ENCODE measurements at regions not wholly inside any gene's neighbourhood (a gene's known extent, or its start where the extent isn't known, plus 50 kb on each side); places are given as distances from the start of the nearest gene placed in this dataset.
"Not testable (repeated sequence)": the region's sequence is repeated elsewhere in the genome, so short reads cannot be mapped to it uniquely, and the experiment has no call there.

DNA sequence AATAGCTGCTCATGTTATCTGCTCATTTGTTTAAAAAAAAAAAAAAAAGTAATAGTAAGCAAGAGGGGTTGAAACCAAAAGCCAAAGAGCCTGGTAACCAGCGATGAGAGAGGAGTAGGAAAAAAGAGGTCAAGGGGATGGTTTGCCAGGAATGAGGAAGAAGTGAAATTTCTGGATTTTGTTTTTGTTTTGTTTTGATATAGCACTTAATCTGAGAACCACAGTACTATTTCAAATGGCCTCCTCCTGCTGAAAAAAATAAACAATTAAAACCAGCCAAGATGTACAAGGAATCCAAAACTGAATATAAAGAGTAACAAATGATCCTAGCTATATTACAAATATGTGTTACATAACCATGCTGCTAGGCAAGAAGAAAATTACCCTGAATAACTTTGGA, 213.1 kb downstream of the FGFR2 start:
- no peaks in the 10 kb centered on the region for H3K4me1 ChIP-seq
- H3K4me3 ChIP-seq: no peak overlapping the region
- H3K36me3 ChIP-seq: no peaks in the 10 kb centered on the region
- H3K27ac ChIP-seq: no peak overlapping the region
- no peaks in the 10 kb centered on the region for H3K9me3 ChIP-seq
- TF ChIP-seq, protein P1, sequence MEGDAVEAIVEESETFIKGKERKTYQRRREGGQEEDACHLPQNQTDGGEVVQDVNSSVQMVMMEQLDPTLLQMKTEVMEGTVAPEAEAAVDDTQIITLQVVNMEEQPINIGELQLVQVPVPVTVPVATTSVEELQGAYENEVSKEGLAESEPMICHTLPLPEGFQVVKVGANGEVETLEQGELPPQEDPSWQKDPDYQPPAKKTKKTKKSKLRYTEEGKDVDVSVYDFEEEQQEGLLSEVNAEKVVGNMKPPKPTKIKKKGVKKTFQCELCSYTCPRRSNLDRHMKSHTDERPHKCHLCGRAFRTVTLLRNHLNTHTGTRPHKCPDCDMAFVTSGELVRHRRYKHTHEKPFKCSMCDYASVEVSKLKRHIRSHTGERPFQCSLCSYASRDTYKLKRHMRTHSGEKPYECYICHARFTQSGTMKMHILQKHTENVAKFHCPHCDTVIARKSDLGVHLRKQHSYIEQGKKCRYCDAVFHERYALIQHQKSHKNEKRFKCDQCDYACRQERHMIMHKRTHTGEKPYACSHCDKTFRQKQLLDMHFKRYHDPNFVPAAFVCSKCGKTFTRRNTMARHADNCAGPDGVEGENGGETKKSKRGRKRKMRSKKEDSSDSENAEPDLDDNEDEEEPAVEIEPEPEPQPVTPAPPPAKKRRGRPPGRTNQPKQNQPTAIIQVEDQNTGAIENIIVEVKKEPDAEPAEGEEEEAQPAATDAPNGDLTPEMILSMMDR (IDR thresholded peaks at IDR 0.05 in 4 of 5, conservative IDR thresholded peaks at IDR 0.05 in 1 of 5): no peak
- TF ChIP-seq POLR2A (IDR thresholded peaks at IDR 0.05): no peak
- in situ Hi-C loops (cut with MboI; ENCODE audit: low sequenced_read_pairs in 4 of 4): no loop called here
- DNase-seq (no peak), ATAC-seq (no peak)
- intact Hi-C loops (cut with DNase I; ENCODE audit: low total_unique reads): no loop called here
- no peaks in the 10 kb centered on the region for H3K27me3 ChIP-seq

DNA sequence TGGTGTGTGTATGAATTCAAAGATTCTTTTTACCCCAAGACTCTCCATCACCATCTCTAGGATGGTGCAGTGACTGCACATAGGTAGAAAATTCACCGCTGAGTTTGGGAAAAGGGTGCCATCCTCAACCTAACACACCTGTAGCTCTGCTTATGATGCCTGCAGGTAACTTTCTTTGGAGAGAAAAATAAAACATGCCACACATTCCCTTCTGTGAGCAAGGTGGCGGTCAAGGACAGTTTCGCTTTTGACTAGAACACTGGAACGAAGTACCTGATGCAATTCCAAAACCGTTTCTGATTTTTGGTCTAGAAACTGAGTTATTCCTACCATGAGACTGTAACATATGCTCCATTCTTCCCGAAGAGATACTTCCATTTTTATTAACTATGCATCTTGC, 205.6 kb downstream of the FGFR2 start:
- in situ Hi-C loops (cut with MboI; ENCODE audit: low sequenced_read_pairs in 4 of 4) (no loop called here), intact Hi-C loops (cut with DNase I; ENCODE audit: low total_unique reads) (no loop called here)
- TF ChIP-seq, protein P1 (IDR thresholded peaks at IDR 0.05 in 4 of 5, conservative IDR thresholded peaks at IDR 0.05 in 1 of 5): no peak
- no peak for TF ChIP-seq POLR2A (IDR thresholded peaks at IDR 0.05)
- H3K4me1 ChIP-seq: no peaks in the 10 kb centered on the region
- ATAC-seq (no peak), DNase-seq (no peak)
- H3K27ac ChIP-seq: no peak overlapping the region
- H3K4me3 ChIP-seq: no peak overlapping the region
- H3K36me3 ChIP-seq: no peaks in the 10 kb centered on the region
- H3K27me3 ChIP-seq: no peaks in the 10 kb centered on the region
- no peaks in the 10 kb centered on the region for H3K9me3 ChIP-seq

DNA sequence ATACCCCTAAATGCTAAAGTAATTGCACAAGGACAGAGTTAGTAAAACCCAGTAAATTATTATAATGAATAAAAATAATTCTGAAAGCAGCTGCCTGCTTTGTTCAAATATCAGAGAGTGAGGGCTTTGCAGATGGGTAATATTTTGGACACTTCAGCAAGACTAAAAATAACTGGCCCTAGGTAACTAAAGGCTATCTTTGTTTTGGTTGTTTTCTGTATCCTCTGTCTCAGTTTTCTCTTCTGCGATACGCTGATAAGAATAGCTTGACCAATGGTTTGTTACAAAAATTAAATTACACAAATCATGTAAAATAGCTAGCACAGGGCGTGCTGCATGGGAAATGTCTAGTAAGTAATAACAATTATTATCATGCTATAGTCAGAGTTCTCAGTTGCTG, 204.7 kb downstream of the FGFR2 start:
- ATAC-seq: no peak

DNA sequence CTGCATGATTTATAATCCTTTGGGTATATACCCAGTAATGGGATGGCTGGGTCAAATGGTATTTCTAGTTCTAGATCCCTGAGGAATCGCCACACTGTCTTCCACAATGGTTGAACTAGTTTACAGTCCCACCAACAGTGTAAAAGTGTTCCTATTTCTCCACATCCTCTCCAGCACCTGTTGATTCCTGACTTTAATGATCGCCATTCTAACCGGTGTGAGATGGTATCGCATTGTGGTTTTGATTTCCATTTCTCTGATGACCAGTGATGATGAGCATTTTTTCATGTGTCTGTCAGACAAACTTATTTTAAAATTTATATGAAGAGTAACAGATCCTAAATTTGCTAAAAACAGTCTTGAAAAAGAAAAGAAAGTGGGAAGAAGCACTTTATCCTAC, 197.7 kb downstream of the FGFR2 start:
- H3K27me3 ChIP-seq; H3K9me3 ChIP-seq; H3K4me3 ChIP-seq; H3K36me3 ChIP-seq; H3K27ac ChIP-seq; H3K4me1 ChIP-seq; ATAC-seq; intact Hi-C loops (cut with DNase I; ENCODE audit: low total_unique reads); in situ Hi-C loops (cut with MboI; ENCODE audit: low sequenced_read_pairs in 4 of 4); DNase-seq: not testable (repeated sequence)

More for the DNA sequence above, 204.7 kb downstream of the FGFR2 start:
- Histone ChIP-seq H3K4me1 (no peaks in the 10 kb centered on the region), H3K27me3 (no peaks in the 10 kb centered on the region), H3K27ac (no peak overlapping the region), H3K4me3 (no peak overlapping the region), H3K36me3 (no peaks in the 10 kb centered on the region), H3K9me3 (no peaks in the 10 kb centered on the region)
- TF ChIP-seq, protein P1 (IDR thresholded peaks at IDR 0.05 in 4 of 5, conservative IDR thresholded peaks at IDR 0.05 in 1 of 5): no peak
- TF ChIP-seq POLR2A (IDR thresholded peaks at IDR 0.05): no peak
- intact Hi-C loops (cut with DNase I; ENCODE audit: low total_unique reads) (no loop called here), in situ Hi-C loops (cut with MboI; ENCODE audit: low sequenced_read_pairs in 4 of 4) (no loop called here)
- DNase-seq: no peak

DNA sequence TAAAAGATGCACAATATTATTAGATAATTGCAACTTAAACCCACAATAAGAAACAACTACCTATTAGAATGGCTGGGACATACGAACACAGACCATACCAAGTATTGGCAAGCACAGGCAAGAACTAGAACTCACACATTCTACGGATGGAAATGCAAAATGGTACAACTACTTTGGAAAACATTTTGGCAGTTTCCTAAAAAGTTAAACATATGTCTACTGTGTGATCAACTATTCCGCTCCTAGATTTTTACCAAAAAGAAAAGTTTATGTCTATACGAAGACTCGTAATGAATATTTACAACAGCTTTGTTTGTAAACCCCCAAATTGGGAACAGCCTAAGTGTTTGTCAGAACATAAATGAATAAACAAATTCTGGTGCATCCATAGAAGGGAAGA, 194.7 kb downstream of the FGFR2 start:
- in situ Hi-C loops (cut with MboI; ENCODE audit: low sequenced_read_pairs in 4 of 4): no loop called here

More for the DNA sequence above, 194.7 kb downstream of the FGFR2 start:
- no peaks in the 10 kb centered on the region for H3K27me3 ChIP-seq
- TF ChIP-seq, protein P1 (IDR thresholded peaks at IDR 0.05 in 4 of 5, conservative IDR thresholded peaks at IDR 0.05 in 1 of 5): no peak
- no peak for TF ChIP-seq POLR2A (IDR thresholded peaks at IDR 0.05)
- H3K4me3 ChIP-seq: no peak overlapping the region
- no peaks in the 10 kb centered on the region for H3K4me1 ChIP-seq
- H3K27ac ChIP-seq: no peak overlapping the region
- no peak for DNase-seq
- ATAC-seq: no peak
- intact Hi-C loops (cut with DNase I; ENCODE audit: low total_unique reads): no loop called here
- no peaks in the 10 kb centered on the region for H3K9me3 ChIP-seq
- H3K36me3 ChIP-seq: no peaks in the 10 kb centered on the region

Data from gastrocnemius medialis (tissue), 4 donors.